ENCODE measurements at regions not wholly inside any gene's neighbourhood (a gene's known extent, or its start where the extent isn't known, plus 50 kb on each side); places are given as distances from the start of the nearest gene placed in this dataset.

DNA sequence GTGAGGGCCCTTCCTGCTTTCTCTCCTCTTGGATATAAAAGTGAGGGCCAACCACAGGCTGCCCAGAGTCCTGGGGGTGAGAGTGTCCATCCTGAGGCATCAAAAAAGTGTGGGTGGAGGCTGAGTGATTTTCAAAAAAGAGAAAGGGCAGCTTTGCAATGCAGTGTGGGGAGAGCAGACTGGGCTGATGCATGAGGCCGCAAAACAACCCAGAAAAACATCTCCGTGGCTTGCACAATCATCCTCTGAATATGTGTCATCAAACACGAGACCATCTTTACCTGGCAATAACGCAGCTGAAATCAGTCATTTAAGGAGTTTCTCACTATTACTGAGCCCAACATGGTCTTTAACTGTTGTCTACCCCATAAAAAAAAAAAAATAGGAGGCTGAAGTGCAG, 191.2 kb upstream of the SOX4 start:
- TF ChIP-seq, protein P1, sequence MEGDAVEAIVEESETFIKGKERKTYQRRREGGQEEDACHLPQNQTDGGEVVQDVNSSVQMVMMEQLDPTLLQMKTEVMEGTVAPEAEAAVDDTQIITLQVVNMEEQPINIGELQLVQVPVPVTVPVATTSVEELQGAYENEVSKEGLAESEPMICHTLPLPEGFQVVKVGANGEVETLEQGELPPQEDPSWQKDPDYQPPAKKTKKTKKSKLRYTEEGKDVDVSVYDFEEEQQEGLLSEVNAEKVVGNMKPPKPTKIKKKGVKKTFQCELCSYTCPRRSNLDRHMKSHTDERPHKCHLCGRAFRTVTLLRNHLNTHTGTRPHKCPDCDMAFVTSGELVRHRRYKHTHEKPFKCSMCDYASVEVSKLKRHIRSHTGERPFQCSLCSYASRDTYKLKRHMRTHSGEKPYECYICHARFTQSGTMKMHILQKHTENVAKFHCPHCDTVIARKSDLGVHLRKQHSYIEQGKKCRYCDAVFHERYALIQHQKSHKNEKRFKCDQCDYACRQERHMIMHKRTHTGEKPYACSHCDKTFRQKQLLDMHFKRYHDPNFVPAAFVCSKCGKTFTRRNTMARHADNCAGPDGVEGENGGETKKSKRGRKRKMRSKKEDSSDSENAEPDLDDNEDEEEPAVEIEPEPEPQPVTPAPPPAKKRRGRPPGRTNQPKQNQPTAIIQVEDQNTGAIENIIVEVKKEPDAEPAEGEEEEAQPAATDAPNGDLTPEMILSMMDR (IDR thresholded peaks at IDR 0.05; ENCODE audit: low read depth, low read length): no peak
- no peak for DNase-seq (ENCODE audit: extremely low read depth, low read depth)

GRCh38 chr6:21404577-21404976, 189.0 kb upstream of the SOX4 start:
- no peak for DNase-seq (ENCODE audit: extremely low read depth, low read depth)
- TF ChIP-seq, protein P1 (IDR thresholded peaks at IDR 0.05; ENCODE audit: low read depth, low read length): no peak

DNA sequence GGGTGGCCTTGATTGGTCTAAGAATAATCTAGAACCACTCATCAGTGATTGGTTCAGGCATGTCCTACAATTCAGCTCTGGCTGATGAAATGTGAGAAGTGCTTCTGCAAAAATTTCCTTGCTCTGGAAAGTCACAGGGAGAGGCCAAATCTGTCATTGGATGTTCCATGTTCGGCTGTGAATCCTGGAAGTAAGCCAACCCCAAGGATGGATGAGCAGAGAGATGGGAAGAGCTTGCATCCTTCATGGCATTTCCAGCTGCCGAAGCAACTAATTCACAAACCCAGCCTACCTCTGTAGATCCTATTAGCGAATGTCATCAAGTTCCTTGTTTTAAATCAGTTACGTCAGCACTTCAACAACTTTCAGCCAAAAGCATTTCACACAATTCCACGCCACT, 187.2 kb upstream of the SOX4 start:
- no peak for DNase-seq (ENCODE audit: extremely low read depth, low read depth)
- TF ChIP-seq, protein P1 (IDR thresholded peaks at IDR 0.05; ENCODE audit: low read depth, low read length): no peak

DNA sequence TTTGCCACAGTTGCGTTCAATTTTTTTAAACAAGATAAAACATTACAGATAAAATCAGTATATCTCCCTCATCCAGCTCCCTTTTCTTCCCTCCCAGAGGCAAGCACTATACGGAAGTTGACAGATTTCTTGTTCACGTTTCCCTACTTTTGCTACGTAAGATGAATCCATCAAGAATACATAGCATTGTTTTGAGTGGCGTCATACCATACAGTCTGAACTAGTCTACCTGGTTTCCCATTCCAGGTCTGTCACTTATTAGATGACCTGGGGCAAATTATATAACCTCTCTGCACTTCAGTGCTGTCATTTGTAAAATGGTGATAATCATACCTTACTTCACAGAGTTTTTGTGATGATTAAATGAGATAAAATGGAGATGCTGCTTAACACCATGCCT, 184.3 kb upstream of the SOX4 start:
- TF ChIP-seq, protein P1 (IDR thresholded peaks at IDR 0.05; ENCODE audit: low read depth, low read length): no peak

GRCh38 chr6:21413428-21413827, 180.1 kb upstream of the SOX4 start:
- TF ChIP-seq, protein P1 (IDR thresholded peaks at IDR 0.05; ENCODE audit: low read depth, low read length): no peak
- no peak for DNase-seq (ENCODE audit: extremely low read depth, low read depth)

More for the DNA sequence above, 184.3 kb upstream of the SOX4 start:
- DNase-seq (ENCODE audit: extremely low read depth, low read depth): no peak

DNA sequence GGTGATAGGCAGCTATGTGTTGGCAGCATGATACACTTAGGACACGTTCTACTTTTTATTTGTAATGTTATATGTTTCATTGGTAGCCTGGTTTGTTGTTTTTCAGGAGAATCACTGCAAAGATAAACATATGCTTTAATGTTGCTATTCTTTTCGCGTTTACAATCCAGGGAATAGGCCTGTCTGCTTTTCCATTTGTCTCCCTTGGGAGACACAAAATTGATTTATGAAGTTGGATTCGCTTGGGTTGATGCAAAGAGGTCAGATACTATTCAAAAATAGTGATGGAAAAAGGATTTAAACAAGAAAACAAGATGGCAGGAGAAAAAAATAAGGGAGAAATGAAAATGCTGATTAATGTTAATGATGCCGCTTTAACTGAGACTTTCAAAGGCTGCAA, 179.5 kb upstream of the SOX4 start:
- TF ChIP-seq, protein P1 (IDR thresholded peaks at IDR 0.05; ENCODE audit: low read depth, low read length): no peak
- DNase-seq (ENCODE audit: extremely low read depth, low read depth): no peak

- TF ChIP-seq, protein P1 (IDR thresholded peaks at IDR 0.05; ENCODE audit: low read depth, low read length): no peak
Observed at GRCh38 chr6:21420146-21420878, 173.2 kb upstream of the SOX4 start.

More at GRCh38 chr6:21420146-21420878, 173.2 kb upstream of the SOX4 start:
- no peak for DNase-seq (ENCODE audit: extremely low read depth, low read depth)
